ACC112 (cell line): ENCODE measurements at regions not wholly inside any gene's neighbourhood (a gene's known extent, or its start where the extent isn't known, plus 50 kb on each side); places are given as distances from the start of the nearest gene placed in this dataset.

ENCODE experiments used
- H2AFZ ChIP-seq: fragments of 200-600 bp; sonication (generic); one replicate; pipeline ENCODE4 v1.6.0; 2017; ENCODE audit warnings: antibody characterized with exemption, low read length; ENCODE audit not compliant: unreplicated experiment
- H3K27ac ChIP-seq: fragments of 200-600 bp; sonication (generic); 2 replicates; pipeline ENCODE4 v1.5.1; 2014; ENCODE audit warnings: low read depth, mild to moderate bottlenecking, antibody characterized with exemption, low read length, moderate library complexity
- H3K27me3 ChIP-seq: fragments of 200-600 bp; sonication (generic); 2 replicates; pipeline ENCODE4 v1.6.1; 2014; ENCODE audit warnings: mild to moderate bottlenecking, antibody characterized with exemption, low read length, moderate library complexity, mixed read lengths; ENCODE audit not compliant: insufficient read depth
- H3K36me3 ChIP-seq: fragments of 200-600 bp; sonication (generic); 2 replicates; pipeline ENCODE4 v1.6.1; 2016; ENCODE audit warnings: mild to moderate bottlenecking, antibody characterized with exemption, low read length, moderate library complexity, mixed read lengths; ENCODE audit not compliant: insufficient read depth
- H3K4me1 ChIP-seq: fragments of 200-600 bp; sonication (generic); one replicate; pipeline ENCODE4 v1.6.1; 2016; ENCODE audit warnings: low read length, mixed read lengths; ENCODE audit not compliant: insufficient read depth, unreplicated experiment, control insufficient read depth
- H3K4me3 ChIP-seq: fragments of 200-600 bp; sonication (generic); 2 replicates; pipeline ENCODE4 v1.5.1; 2014; ENCODE audit warnings: mild to moderate bottlenecking, low read depth, low read length
- H3K79me2 ChIP-seq: fragments of 200-600 bp; sonication (generic); one replicate; pipeline ENCODE4 v1.6.0; 2016; ENCODE audit warnings: low read length; ENCODE audit not compliant: control insufficient read depth, unreplicated experiment, insufficient read depth

DNA sequence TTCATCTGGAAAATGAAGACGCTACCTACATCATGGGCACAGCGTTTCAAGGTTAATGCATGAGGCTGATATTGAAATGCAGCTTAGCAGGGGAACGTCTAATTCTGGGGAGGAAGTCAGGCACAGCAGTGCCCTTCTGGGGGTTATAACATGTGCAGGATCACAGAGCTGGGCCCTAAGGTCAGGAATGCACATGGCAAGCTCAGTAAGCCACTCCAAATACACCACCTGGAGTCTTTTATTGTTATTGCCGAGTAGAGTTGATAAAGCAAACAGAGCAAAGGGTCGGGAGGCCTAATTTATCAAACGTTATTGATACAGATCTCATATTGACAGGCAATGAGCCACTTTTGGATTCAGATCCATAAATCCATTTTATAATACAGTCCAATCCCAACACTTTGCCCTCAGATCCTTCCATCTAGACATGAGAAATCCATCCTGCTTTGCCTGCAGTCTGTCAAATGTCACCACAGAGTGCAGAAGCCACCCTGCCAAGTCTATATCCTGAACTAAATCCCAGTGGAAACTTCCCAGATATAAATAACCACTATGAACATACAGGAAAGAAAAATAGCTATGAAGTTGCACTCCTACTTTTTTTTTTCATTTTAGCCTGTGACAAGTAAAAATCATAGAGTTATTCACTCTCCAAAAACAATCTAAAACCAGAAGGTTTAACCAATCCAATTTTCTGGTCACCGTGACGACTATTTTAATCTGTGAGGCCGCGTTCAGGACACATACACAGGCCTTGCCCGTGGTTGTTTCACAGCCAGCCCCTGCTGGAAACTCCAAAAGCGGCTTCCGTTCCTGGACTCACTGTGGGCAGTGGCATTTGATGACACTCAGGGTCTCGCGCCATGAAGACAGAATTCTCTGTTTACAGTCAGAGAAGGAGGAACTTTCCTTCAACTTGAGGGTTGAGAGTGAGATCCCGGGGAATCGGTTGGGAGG is 335.4 kb downstream of the DHX15 start:
- Histone ChIP-seq H3K36me3 (no peaks in the 10 kb centered on the region), H3K4me1 (peaks cover under 1% of the 10 kb centered on the region), H3K27me3 (no peaks in the 10 kb centered on the region), H3K4me3 (no peak overlapping the region), H3K79me2 (no peaks in the 10 kb centered on the region), H3K27ac (no peak overlapping the region), H2AFZ (no peak overlapping the region)

DNA sequence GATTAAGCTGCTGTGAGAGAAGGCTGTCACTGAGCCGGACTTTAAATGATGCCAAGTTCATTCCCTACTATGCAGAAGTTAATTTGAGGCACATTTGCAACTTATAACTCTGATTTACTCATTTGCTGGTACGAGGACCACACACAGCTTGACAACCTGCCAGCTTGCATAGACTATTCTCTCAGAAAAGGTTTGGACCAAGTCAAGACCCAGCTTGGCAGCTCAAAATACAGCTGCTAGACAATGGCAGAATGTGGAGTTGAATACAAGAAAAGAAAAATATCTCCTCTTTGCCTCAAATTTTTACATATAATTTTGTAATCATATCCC is 338.9 kb downstream of the DHX15 start:
- Histone ChIP-seq H3K4me3 (no peak overlapping the region), H3K27ac (no peak overlapping the region), H3K27me3 (no peaks in the 10 kb centered on the region), H3K36me3 (no peaks in the 10 kb centered on the region), H2AFZ (no peak overlapping the region), H3K4me1 (no peaks in the 10 kb centered on the region), H3K79me2 (no peaks in the 10 kb centered on the region)

DNA sequence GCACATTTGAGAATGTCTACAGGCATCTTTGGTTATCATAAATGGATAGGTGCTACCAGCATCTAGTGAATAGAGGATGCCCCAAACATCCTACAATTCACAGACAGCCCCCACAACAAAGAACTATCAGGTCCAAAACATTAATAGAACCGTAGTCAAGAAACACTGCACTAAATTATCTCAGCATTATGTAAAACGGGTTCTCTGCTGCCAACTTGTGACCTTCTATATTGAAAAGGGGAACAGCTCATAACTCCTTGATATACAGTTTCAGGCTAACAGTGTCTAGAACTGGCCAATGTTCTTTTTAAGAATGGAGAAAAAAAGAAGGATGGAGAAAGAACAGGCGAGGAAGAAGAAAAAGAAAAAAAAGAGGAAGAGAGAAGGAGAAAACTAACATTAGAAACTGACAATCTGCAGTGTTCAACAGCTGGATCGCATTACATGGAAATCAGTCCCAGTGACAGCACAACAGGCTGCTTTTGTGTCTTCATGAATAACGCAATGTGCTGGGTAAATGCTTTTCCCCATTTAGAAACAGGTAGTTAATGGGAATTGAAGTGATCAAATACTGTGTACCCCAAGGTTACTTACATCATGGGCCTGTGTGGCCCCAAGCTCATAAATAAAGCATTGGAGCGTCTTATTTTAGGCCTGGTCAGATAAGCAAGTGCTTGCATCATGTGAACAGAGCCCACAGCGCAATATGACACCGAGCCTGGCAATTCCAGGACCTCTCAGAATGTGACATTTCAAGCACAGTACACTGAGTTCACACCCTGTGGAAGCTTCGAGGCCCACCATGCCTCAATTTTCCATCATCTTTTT is 339.5 kb downstream of the DHX15 start:
- H3K27me3 ChIP-seq = no peaks in the 10 kb centered on the region
- H3K27ac ChIP-seq = no peak overlapping the region
- no peaks in the 10 kb centered on the region for H3K79me2 ChIP-seq
- H3K4me3 ChIP-seq = no peak overlapping the region
- no peaks in the 10 kb centered on the region for H3K36me3 ChIP-seq
- no peaks in the 10 kb centered on the region for H3K4me1 ChIP-seq
- H2AFZ ChIP-seq = no peak overlapping the region

DNA sequence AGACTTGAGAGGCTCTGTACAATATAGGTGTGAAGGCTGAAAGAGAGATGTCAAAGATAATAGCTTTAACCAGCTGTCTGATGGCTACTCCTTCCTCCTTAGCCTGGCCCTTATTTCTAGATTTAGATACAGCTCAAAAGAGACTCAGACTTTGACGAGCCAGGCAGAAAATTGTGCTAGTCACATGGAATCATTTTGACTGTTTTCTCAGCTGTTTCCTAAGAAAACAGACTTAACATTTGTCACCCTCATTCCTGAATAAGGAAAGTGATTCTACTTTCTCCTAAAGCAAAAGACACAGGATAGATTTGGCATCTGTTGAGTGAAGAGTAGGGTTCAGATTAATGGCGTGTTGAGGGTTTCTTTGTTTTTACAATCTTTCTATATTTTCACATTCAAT is 340.7 kb downstream of the DHX15 start:
- Histone ChIP-seq H3K4me3 (no peak overlapping the region), H3K79me2 (no peaks in the 10 kb centered on the region), H3K27me3 (no peaks in the 10 kb centered on the region), H3K27ac (no peak overlapping the region), H3K36me3 (no peaks in the 10 kb centered on the region), H2AFZ (no peak overlapping the region), H3K4me1 (no peaks in the 10 kb centered on the region)

DNA sequence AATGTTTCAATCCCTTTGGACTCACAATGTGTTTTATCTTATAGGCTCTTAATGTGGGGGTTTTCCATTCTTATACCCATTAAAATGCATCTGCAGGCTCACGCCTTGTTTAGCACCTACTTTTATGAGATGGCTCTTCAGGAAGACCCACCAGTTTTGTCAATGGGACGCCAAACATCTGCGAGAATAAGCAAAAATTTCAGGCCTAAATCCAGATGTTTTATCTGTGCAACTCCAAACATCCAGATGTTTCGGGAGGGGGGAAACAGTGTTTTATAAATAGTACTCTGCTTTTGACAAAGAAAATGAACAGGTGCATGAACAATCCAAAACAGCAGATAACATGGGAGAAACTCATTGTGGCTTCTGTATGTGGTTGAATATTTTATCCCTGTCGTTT is 342.8 kb downstream of the DHX15 start:
- H3K4me1 ChIP-seq = peaks cover 3% of the 10 kb centered on the region
- H3K4me3 ChIP-seq = no peak overlapping the region
- H2AFZ ChIP-seq = no peak overlapping the region
- H3K36me3 ChIP-seq = no peaks in the 10 kb centered on the region
- no peaks in the 10 kb centered on the region for H3K79me2 ChIP-seq
- no peak overlapping the region for H3K27ac ChIP-seq
- no peaks in the 10 kb centered on the region for H3K27me3 ChIP-seq

DNA sequence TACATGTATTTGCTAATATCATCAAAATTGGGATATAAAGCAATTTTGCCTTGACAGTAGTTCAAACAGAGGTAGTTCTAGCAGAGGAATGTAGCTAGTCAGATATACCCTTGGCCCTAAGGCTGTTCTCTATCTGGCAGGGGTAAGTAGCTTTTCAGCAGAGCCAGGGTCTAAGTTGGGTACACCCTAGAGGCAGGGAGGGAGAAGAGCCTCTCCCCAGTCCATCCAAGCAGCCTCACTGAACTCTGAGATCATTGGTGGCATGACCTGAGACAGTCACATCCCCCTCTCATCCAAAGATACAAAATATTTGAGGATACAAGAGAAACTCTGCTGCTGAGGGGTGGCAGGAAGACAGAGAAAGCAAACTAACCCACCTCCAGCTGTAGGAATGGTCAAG is 343.7 kb downstream of the DHX15 start:
- peaks cover 12% of the 10 kb centered on the region for H3K4me1 ChIP-seq
- no peak overlapping the region for H3K4me3 ChIP-seq
- H2AFZ ChIP-seq = no peak overlapping the region

DNA sequence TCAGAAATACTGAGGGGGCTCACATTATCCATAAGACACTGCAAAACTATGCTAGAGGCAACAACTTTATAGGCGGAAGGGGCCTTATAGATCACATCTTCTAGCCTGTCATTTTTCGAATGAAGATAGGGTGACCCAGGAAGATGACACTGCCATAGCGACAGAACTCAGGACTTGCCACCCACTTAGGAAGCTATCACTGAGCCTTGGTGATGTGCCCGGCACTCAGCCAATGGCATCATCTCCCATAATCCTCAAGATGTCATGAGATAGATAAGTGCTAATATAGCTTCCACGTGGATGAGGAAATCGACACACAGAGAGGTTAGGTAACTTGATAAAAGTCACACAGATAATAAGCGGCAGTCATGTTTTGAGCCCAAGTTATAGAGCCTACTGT is 346.6 kb downstream of the DHX15 start:
- Histone ChIP-seq H3K27ac (no peak overlapping the region), H3K4me3 (no peak overlapping the region), H3K36me3 (no peaks in the 10 kb centered on the region), H3K4me1 (peaks cover 16% of the 10 kb centered on the region), H2AFZ (no peak overlapping the region), H3K79me2 (no peaks in the 10 kb centered on the region), H3K27me3 (no peaks in the 10 kb centered on the region)

More for the DNA sequence above, 343.7 kb downstream of the DHX15 start:
- Histone ChIP-seq H3K36me3 (no peaks in the 10 kb centered on the region), H3K27ac (no peak overlapping the region), H3K79me2 (no peaks in the 10 kb centered on the region), H3K27me3 (no peaks in the 10 kb centered on the region)

DNA sequence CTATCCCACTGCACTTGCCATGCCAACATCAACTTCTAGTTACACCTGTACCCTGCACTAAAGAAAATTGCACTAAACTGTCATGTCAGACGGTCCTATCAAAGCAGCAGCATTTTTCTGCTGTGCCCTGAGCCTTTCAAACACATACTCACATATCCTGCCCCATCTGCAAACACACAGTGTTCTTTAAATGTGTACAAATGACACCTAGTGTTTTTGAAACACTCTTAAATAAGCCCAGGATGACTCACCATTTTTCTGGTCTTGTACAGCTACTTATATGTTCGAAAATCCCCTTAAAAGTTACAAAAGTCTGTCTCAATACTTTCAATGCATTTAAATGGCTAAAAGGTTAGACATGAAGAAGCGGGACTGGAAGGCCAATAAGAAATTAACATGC is 346.7 kb upstream of the PPARGC1A start:
- H3K79me2 ChIP-seq = no peaks in the 10 kb centered on the region
- no peak overlapping the region for H2AFZ ChIP-seq
- no peaks in the 10 kb centered on the region for H3K36me3 ChIP-seq
- H3K27ac ChIP-seq = no peak overlapping the region
- no peaks in the 10 kb centered on the region for H3K27me3 ChIP-seq
- no peak overlapping the region for H3K4me3 ChIP-seq
- H3K4me1 ChIP-seq = peaks cover 16% of the 10 kb centered on the region

DNA sequence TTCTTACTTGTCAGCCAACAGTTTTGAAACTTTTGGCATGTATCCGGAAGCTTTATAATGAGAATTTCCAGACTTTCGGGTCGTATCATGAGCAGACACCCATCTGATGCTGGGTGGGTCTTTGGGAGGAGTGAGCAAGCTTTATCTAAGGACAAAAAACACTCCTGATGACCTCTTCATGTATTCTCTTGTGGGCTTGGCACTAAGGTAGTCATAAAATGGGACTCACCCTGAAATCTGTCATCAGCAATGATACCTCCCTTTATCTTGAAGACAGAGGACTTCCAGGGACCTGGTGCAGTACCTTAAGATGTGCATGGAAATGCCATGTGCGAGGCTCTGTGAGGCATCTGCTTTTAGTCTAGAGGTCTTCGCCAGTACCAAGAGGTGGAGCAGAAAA is 346.3 kb upstream of the PPARGC1A start:
- H3K79me2 ChIP-seq = no peaks in the 10 kb centered on the region
- no peak overlapping the region for H3K4me3 ChIP-seq
- H3K27me3 ChIP-seq = no peaks in the 10 kb centered on the region
- no peak overlapping the region for H3K27ac ChIP-seq
- no peak overlapping the region for H2AFZ ChIP-seq
- H3K36me3 ChIP-seq = no peaks in the 10 kb centered on the region
- peaks cover 16% of the 10 kb centered on the region for H3K4me1 ChIP-seq

DNA sequence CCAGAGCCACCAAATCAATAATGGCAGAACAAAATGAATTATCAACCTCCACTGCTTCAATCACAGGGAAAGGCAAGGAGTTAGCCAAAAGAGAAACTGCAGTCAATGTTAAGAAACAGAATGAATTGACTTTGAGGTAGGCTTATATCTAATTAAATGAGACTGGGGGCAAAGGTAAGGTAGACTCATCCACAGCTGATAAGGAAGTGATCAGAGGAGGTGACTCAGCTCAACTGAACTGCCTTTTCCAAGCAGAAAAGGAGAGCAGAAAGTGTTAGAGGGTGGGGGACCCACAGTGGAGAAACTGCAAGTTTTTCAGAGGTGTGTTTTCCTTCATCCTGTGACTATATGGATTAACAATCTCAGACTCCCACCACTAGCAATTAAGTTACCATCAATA is 345.8 kb upstream of the PPARGC1A start:
- Histone ChIP-seq H3K36me3 (no peaks in the 10 kb centered on the region), H3K4me3 (no peak overlapping the region), H3K79me2 (no peaks in the 10 kb centered on the region), H3K4me1 (peaks cover 16% of the 10 kb centered on the region), H3K27ac (no peak overlapping the region), H2AFZ (no peak overlapping the region), H3K27me3 (no peaks in the 10 kb centered on the region)
